ENCODE measurements at regions not wholly inside any gene's neighbourhood (a gene's known extent, or its start where the extent isn't known, plus 50 kb on each side); places are given as distances from the start of the nearest gene placed in this dataset.

DNA sequence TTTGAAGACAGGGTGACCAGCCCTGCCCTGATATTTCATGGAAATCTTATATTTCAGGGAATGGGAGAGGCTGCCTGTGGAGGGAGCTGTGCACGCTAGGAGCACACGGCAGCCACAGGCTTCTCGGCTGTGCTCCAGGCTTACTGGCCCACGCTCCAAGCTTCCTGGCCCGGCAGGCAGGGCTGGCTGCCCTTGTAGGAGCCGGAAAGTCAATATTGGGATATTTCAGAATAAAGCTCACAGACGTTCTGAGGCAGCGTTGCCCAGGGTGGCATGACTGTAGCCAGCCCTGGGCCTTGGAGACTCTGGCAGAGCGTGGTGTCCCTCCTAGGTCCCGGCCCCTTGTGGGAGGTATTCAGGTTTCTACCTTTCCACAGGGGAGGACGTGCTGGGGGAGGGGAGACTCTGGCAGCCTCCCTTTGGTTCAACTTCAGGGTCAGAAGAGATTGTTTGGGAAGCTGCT, 95.6 kb downstream of the NPIPB11 start:
- TF ChIP-seq POLR2A (IDR thresholded peaks at IDR 0.05) (no peak), POLR2AphosphoS5 (IDR thresholded peaks at IDR 0.05) (no peak)
- TF ChIP-seq, protein P1, sequence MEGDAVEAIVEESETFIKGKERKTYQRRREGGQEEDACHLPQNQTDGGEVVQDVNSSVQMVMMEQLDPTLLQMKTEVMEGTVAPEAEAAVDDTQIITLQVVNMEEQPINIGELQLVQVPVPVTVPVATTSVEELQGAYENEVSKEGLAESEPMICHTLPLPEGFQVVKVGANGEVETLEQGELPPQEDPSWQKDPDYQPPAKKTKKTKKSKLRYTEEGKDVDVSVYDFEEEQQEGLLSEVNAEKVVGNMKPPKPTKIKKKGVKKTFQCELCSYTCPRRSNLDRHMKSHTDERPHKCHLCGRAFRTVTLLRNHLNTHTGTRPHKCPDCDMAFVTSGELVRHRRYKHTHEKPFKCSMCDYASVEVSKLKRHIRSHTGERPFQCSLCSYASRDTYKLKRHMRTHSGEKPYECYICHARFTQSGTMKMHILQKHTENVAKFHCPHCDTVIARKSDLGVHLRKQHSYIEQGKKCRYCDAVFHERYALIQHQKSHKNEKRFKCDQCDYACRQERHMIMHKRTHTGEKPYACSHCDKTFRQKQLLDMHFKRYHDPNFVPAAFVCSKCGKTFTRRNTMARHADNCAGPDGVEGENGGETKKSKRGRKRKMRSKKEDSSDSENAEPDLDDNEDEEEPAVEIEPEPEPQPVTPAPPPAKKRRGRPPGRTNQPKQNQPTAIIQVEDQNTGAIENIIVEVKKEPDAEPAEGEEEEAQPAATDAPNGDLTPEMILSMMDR (IDR thresholded peaks at IDR 0.05): no peak

Data from transverse colon (tissue), 4 donors.